ENCODE measurements at regions not wholly inside any gene's neighbourhood (a gene's known extent, or its start where the extent isn't known, plus 50 kb on each side); places are given as distances from the start of the nearest gene placed in this dataset.

GRCh38 chr15:31486506-31486905, 159.9 kb downstream of the KLF13 start:
- intact Hi-C loops (cut with micrococcal nuclease; ENCODE audit: unreplicated experiment) (loop anchor here (5.0 kb wide), 1 partner anchor 269 kb away; no protein-coding TSS in a partner anchor), in situ Hi-C loops (cut with HindIII; ENCODE audit: extremely low pct_ligation_motif_present, low pct_unique_long_range_greater_than_20kb) (loop anchor here (5.0 kb wide), 1 partner anchor 49 kb away; no protein-coding TSS in a partner anchor)
- no peak overlapping the region for H3K27ac ChIP-seq (ENCODE audit: extremely low read length, insufficient read depth, low read length)
- H3K9me3 ChIP-seq (ENCODE audit: low read length): peaks cover 6% of the 10 kb centered on the region
- peaks cover 0 to 8% of the 10 kb centered on the region in 2 experiments; a peak in 3 of 5 replicates for H3K27me3 ChIP-seq (ENCODE audit: control insufficient read depth in 1 of 2, insufficient read depth in 2 of 2, low read length in 2 of 2)
- H3K9ac ChIP-seq (ENCODE audit: insufficient read depth, low read depth, low read length): no peak overlapping the region
- no TSS peak for BruUV-seq (replicated peaks)
- H3K79me2 ChIP-seq (ENCODE audit: insufficient read depth, low read length): no peaks in the 10 kb centered on the region
- CTCF ChIA-PET (ENCODE audit: low intra/inter-chr PET ratio, low total read pairs): interaction anchor here (4.1 kb wide), 1 partner anchor 285 kb away, joined by 34 read pairs; no protein-coding TSS in a partner anchor
- no peak overlapping the region for H3K4me2 ChIP-seq (ENCODE audit: low read depth, low read length)
- H3K4me3 ChIP-seq (replicated peaks in 1 of 3; ENCODE audit: insufficient read depth in 1 of 3, low read depth in 2 of 3, low read length in 3 of 3): no peak overlapping the region
- no peaks in the 10 kb centered on the region for H3K36me3 ChIP-seq (replicated peaks in 1 of 2; ENCODE audit: control insufficient read depth in 1 of 2, insufficient read depth in 2 of 2, low read length in 2 of 2)
- TF ChIP-seq FOXO4 (CRISPR knock-in tag; conservative IDR thresholded peaks at IDR 0.05) (no peak), ZNF318 (CRISPR knock-in tag; IDR thresholded peaks at IDR 0.05) (no peak), ZNF496 (CRISPR knock-in tag; IDR thresholded peaks at IDR 0.05; ENCODE audit: insufficient replicate concordance) (no peak), TFAP4 (IDR thresholded peaks at IDR 0.05; ENCODE audit: borderline replicate concordance, low read depth) (no peak), NR2F2 (IDR thresholded peaks at IDR 0.05; ENCODE audit: borderline replicate concordance, low read depth) (no peak), ZNF296 (CRISPR knock-in tag; conservative IDR thresholded peaks at IDR 0.05) (no peak), STAT6 (CRISPR knock-in tag; IDR thresholded peaks at IDR 0.05; ENCODE audit: borderline replicate concordance) (no peak), MAX (IDR thresholded peaks at IDR 0.05) (no peak), ZNF780A (CRISPR knock-in tag; IDR thresholded peaks at IDR 0.05) (no peak)
- H2AFZ ChIP-seq (ENCODE audit: low read length): no peak overlapping the region
- 21% methylated on average over 8 of the region's 11 CpGs for WGBS (ENCODE audit: low lambda C conversion rate)
- no peaks in the 10 kb centered on the region for H3K4me1 ChIP-seq (ENCODE audit: insufficient read depth, low read length)
- H4K20me1 ChIP-seq (ENCODE audit: insufficient read depth, low read length): no peaks in the 10 kb centered on the region
- DNase-seq (ENCODE audit: low spot score) (no peak), ATAC-seq (no peak), FAIRE-seq (no peak)
- POLR2A ChIA-PET: no interaction called here

Measured in HepG2 (cell line).